Glutamatergic neuron (in vitro differentiated cells): ENCODE measurements at regions not wholly inside any gene's neighbourhood (a gene's known extent, or its start where the extent isn't known, plus 50 kb on each side); places are given as distances from the start of the nearest gene placed in this dataset.

ENCODE experiments used
- DNase-seq: peaks from one replicate; pipeline ENCODE4 v3.0.0; 2022
- H3K27ac Mint-ChIP-seq: one replicate; pipeline ENCODE4 v1.8.0; 2020; ENCODE audit warnings: mild to moderate bottlenecking, mixed read lengths, inconsistent platforms; ENCODE audit not compliant: unreplicated experiment
- H3K27me3 Mint-ChIP-seq: one replicate; pipeline ENCODE4 v1.8.0; 2020; ENCODE audit warnings: mild to moderate bottlenecking, moderate library complexity, mixed read lengths, inconsistent platforms; ENCODE audit not compliant: unreplicated experiment
- H3K36me3 Mint-ChIP-seq: one replicate; pipeline ENCODE4 v1.8.0; 2020; ENCODE audit warnings: mild to moderate bottlenecking, mixed read lengths, inconsistent platforms; ENCODE audit not compliant: unreplicated experiment
- H3K4me1 Mint-ChIP-seq: one replicate; pipeline ENCODE4 v1.8.0; 2020; ENCODE audit warnings: mild to moderate bottlenecking, low read depth, mixed read lengths, inconsistent platforms; ENCODE audit not compliant: unreplicated experiment
- H3K4me3 Mint-ChIP-seq: one replicate; pipeline ENCODE4 v1.8.0; 2020; ENCODE audit warnings: mild to moderate bottlenecking, mixed read lengths, inconsistent platforms; ENCODE audit not compliant: unreplicated experiment
- H3K9me3 Mint-ChIP-seq: one replicate; pipeline ENCODE4 v1.8.0; 2020; ENCODE audit warnings: mild to moderate bottlenecking, moderate library complexity, mixed read lengths, inconsistent platforms; ENCODE audit not compliant: unreplicated experiment
- CTCF ChIP-seq: fragments of 200-600 bp; sonication (generic); IDR thresholded peaks from one replicate; pipeline ENCODE4 v1.5.0; 2021; ENCODE audit not compliant: partially characterized antibody, unreplicated experiment

- H3K27ac Mint-ChIP-seq, result no peak overlapping the region
- H3K4me3 Mint-ChIP-seq, result no peak overlapping the region
- H3K9me3 Mint-ChIP-seq, result peaks cover 2% of the 10 kb centered on the region
- H3K27me3 Mint-ChIP-seq, result no peaks in the 10 kb centered on the region
- no peaks in the 10 kb centered on the region for H3K4me1 Mint-ChIP-seq
- TF ChIP-seq CTCF, result no peak
- no peak for DNase-seq
- H3K36me3 Mint-ChIP-seq, result no peaks in the 10 kb centered on the region
Observed at GRCh38 chr2:84247532-84247931, 211.5 kb downstream of the SUCLG1 start.

- DNase-seq, result no peak
- H3K27me3 Mint-ChIP-seq, result no peaks in the 10 kb centered on the region
- H3K27ac Mint-ChIP-seq, result no peak overlapping the region
- no peaks in the 10 kb centered on the region for H3K4me1 Mint-ChIP-seq
- TF ChIP-seq CTCF, result no peak
- H3K9me3 Mint-ChIP-seq, result peaks cover 2% of the 10 kb centered on the region
- no peaks in the 10 kb centered on the region for H3K36me3 Mint-ChIP-seq
- no peak overlapping the region for H3K4me3 Mint-ChIP-seq
Observed at GRCh38 chr2:84243788-84244733, 215.0 kb downstream of the SUCLG1 start.

- no peak for DNase-seq
- H3K4me1 Mint-ChIP-seq, result no peaks in the 10 kb centered on the region
Observed at GRCh38 chr2:84238907-84239306, 220.2 kb downstream of the SUCLG1 start.

GRCh38 chr2:84236288-84236687 lies 222.8 kb downstream of the SUCLG1 start:
- H3K27ac Mint-ChIP-seq, result no peak overlapping the region
- no peak overlapping the region for H3K4me3 Mint-ChIP-seq
- no peaks in the 10 kb centered on the region for H3K36me3 Mint-ChIP-seq
- H3K4me1 Mint-ChIP-seq, result no peaks in the 10 kb centered on the region
- H3K27me3 Mint-ChIP-seq, result peaks cover 2% of the 10 kb centered on the region
- no peak for DNase-seq
- H3K9me3 Mint-ChIP-seq, result no peaks in the 10 kb centered on the region
- no peak for TF ChIP-seq CTCF

More at GRCh38 chr2:84238907-84239306, 220.2 kb downstream of the SUCLG1 start:
- Mint-ChIP-seq H3K9me3 (no peaks in the 10 kb centered on the region), H3K27me3 (no peaks in the 10 kb centered on the region), H3K36me3 (no peaks in the 10 kb centered on the region), H3K4me3 (no peak overlapping the region), H3K27ac (no peak overlapping the region)
- no peak for TF ChIP-seq CTCF

GRCh38 chr2:84234103-84234502 lies 225.0 kb downstream of the SUCLG1 start:
- Mint-ChIP-seq H3K27ac (no peak overlapping the region), H3K36me3 (no peaks in the 10 kb centered on the region), H3K27me3 (peaks cover 2% of the 10 kb centered on the region), H3K9me3 (no peaks in the 10 kb centered on the region), H3K4me1 (no peaks in the 10 kb centered on the region), H3K4me3 (no peak overlapping the region)
- DNase-seq, result no peak
- no peak for TF ChIP-seq CTCF
